GM10248 (cell line): ENCODE measurements at regions not wholly inside any gene's neighbourhood (a gene's known extent, or its start where the extent isn't known, plus 50 kb on each side); places are given as distances from the start of the nearest gene placed in this dataset.

Experiments used
- CTCF ChIA-PET: fragments of 300-600 bp; sonication (Branson Sonifier 250); formaldehyde crosslinking; extraction: SDS; loops from one replicate; lab custom pipeline; 2021; ENCODE audit warnings: antibody characterized with exemption; lab: Yijun Ruan, JAX
- POLR2A ChIA-PET: fragments of 350-650 bp; sonication (Branson Sonifier 250); formaldehyde crosslinking; extraction: SDS; loops from one replicate; lab custom pipeline; 2020; ENCODE audit warnings: antibody characterized with exemption; lab: Yijun Ruan, JAX
- DNase-seq: peaks from one replicate; pipeline ENCODE4 v3.0.0; 2012; ENCODE audit errors: extremely low spot score
- CTCF ChIP-seq: IDR thresholded peaks from 2 replicates; pipeline ENCODE4 v1.5.1; 2012; ENCODE audit warnings: mild to moderate bottlenecking, low read depth; ENCODE audit errors: extremely low read depth, missing control alignments, control extremely low read depth

GRCh38 chr18:54679318-54680149, 88.5 kb downstream of the DYNAP start:
- peak; percentile 40 for DNase-seq
- ChIA-PET CTCF (interaction anchor here (0.8 to 1.0 kb wide), 2 partner anchors 8 kb away, joined by 3 read pairs; no protein-coding TSS in a partner anchor), POLR2A (no interaction called here)
- peak; percentile 21 for TF ChIP-seq CTCF

DNA sequence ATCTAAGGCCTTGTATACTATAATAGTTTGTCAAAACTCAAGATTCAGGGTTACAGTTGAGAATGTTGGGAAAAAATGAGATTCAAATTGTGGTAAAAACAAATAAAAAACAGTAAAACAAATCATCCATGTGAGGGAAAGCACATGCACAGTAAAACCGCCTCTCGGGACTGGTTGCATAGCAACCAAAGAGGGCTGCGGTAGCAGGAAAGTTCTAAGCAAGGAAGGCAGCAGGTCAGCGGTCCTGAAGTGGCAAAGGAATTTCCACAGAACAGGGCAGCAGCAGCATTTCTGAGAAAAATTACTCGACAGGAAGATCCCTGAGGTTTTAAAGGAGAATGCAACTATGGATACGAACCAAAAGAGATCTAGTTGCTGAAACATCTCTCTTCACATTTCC, 93.7 kb downstream of the DYNAP start:
- CTCF ChIA-PET: interaction anchor here (1.5 kb wide), 1 partner anchor 240 kb away, joined by 7 read pairs; no protein-coding TSS in a partner anchor
- no peak for TF ChIP-seq CTCF

DNA sequence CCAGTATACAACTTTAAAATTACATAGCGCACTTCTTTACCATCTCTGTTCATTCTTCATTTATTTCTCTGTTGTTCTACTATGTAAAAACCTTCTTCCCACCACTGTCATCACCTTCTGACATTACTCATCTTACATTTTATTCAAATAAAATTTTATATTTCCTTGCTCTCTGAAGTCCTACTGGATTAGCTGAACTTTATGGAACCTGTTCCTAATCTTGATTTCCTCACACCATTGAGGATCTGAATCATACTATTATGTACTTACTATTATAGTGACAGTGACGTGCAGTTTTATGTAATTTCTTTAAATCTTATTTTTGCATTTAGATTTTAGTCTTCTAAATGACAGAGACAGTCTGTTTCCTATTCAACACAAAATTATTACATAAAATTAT, 98.3 kb downstream of the DYNAP start:
- POLR2A ChIA-PET: no interaction called here
- no peak for TF ChIP-seq CTCF
- CTCF ChIA-PET: interaction anchor here (1.1 to 1.8 kb wide), 2 partner anchors 38 to 252 kb away, joined by 3 read pairs; no protein-coding TSS in a partner anchor
- no peak for DNase-seq

More for the DNA sequence above, 93.7 kb downstream of the DYNAP start:
- POLR2A ChIA-PET: no interaction called here
- DNase-seq: no peak

GRCh38 chr18:54690198-54690597, 99.2 kb downstream of the DYNAP start:
- DNase-seq: no peak
- POLR2A ChIA-PET: no interaction called here
- no peak for TF ChIP-seq CTCF
- CTCF ChIA-PET: interaction anchor here (1.1 kb wide), 1 partner anchor 253 kb away, joined by 3 read pairs; no protein-coding TSS in a partner anchor

- ChIA-PET POLR2A (no interaction called here), CTCF (interaction anchor here (1.7 kb wide), 1 partner anchor 24 kb away, joined by 4 read pairs; no protein-coding TSS in a partner anchor)
- DNase-seq: no peak
- TF ChIP-seq CTCF: no peak
Measured at GRCh38 chr18:54692463-54692862, 101.4 kb downstream of the DYNAP start.

GRCh38 chr18:54696616-54697293, 105.7 kb downstream of the DYNAP start:
- ChIA-PET CTCF (interaction anchor here (1.7 kb wide), 1 partner anchor 13 kb away, joined by 3 read pairs; no protein-coding TSS in a partner anchor), POLR2A (no interaction called here)
- no peak for DNase-seq
- no peak for TF ChIP-seq CTCF
